Large intestine (tissue), 3 donors: ENCODE measurements at regions not wholly inside any gene's neighbourhood (a gene's known extent, or its start where the extent isn't known, plus 50 kb on each side); places are given as distances from the start of the nearest gene placed in this dataset.
"Not testable (repeated sequence)": the region's sequence is repeated elsewhere in the genome, so short reads cannot be mapped to it uniquely, and the experiment has no call there.

Experiments used
- DNase-seq, 2 donors: peaks; one replicate each; pipeline versions ENCODE4 v3.0.0 to v3.0.0-alpha.2; 2013
- H3K27ac ChIP-seq: one replicate; pipeline ENCODE4 v1.5.1; 2013; ENCODE audit warnings: low read length
- H3K27me3 ChIP-seq: 2 replicates; pipeline ENCODE4 v1.6.1; 2013; ENCODE audit warnings: low read length; ENCODE audit not compliant: control insufficient read depth, insufficient read depth
- H3K36me3 ChIP-seq: 2 replicates; pipeline ENCODE4 v1.6.1; 2013; ENCODE audit warnings: low read length; ENCODE audit not compliant: control insufficient read depth, insufficient read depth
- H3K4me1 ChIP-seq: one replicate; pipeline ENCODE4 v1.6.1; 2013; ENCODE audit warnings: low read length; ENCODE audit not compliant: control insufficient read depth, insufficient read depth
- H3K4me3 ChIP-seq: one replicate; pipeline ENCODE4 v1.5.1; 2013; ENCODE audit warnings: low read length
- H3K9me3 ChIP-seq: one replicate; pipeline ENCODE4 v1.6.1; 2013; ENCODE audit warnings: mild to moderate bottlenecking, low read depth, low read length, moderate library complexity; ENCODE audit not compliant: control insufficient read depth
- WGBS: methylation state at CpG from one replicate; pipeline ENCODE4 v1.1.5; 2013; ENCODE audit warnings: low lambda C conversion rate; ENCODE audit not compliant: insufficient coverage; 5-methylcytosine and 5-hydroxymethylcytosine counted together

GRCh38 chr15:39523968-39524367 lies 56.9 kb upstream of the THBS1 start:
- not testable (repeated sequence) for H3K27me3 ChIP-seq, H3K4me1 ChIP-seq, DNase-seq, H3K27ac ChIP-seq, H3K36me3 ChIP-seq, H3K4me3 ChIP-seq, H3K9me3 ChIP-seq
- WGBS = 50% methylated on average over 1 of the region's 5 CpGs

GRCh38 chr15:39529457-39529856 lies 51.4 kb upstream of the THBS1 start:
- Histone ChIP-seq H3K9me3 (no peaks in the 10 kb centered on the region), H3K27ac (no peak overlapping the region), H3K4me3 (no peak overlapping the region), H3K36me3 (no peaks in the 10 kb centered on the region), H3K4me1 (no peaks in the 10 kb centered on the region), H3K27me3 (no peaks in the 10 kb centered on the region)
- WGBS = 100% methylated on average over 2 of the region's 4 CpGs
- DNase-seq = no peak

- H3K4me3 ChIP-seq = no peak overlapping the region
- H3K4me1 ChIP-seq = no peaks in the 10 kb centered on the region
- DNase-seq = no peak
- no peaks in the 10 kb centered on the region for H3K36me3 ChIP-seq
- H3K9me3 ChIP-seq = no peaks in the 10 kb centered on the region
- no peaks in the 10 kb centered on the region for H3K27me3 ChIP-seq
- no CpG with 5 or more reads among the region's 7 CpGs for WGBS
- H3K27ac ChIP-seq = no peak overlapping the region
Observed at GRCh38 chr15:39530480-39531342, 50.2 kb upstream of the THBS1 start.
